HepG2 (cell line): ENCODE measurements at regions not wholly inside any gene's neighbourhood (a gene's known extent, or its start where the extent isn't known, plus 50 kb on each side); places are given as distances from the start of the nearest gene placed in this dataset.

Experiments
- ATAC-seq: fragments of 200-7000 bp; cut with Tn5 transposase; 3 replicates; pipeline ENCODE4 v1.9.1; 2020; ENCODE audit warnings: mild to moderate bottlenecking, moderate library complexity
- BruUV-seq: library from RNA; stranded (reverse); fragments of 400-500 nt; replicated peaks from 2 replicates; lab custom pipeline; 2021; lab: Mats Ljungman, UMichigan
- CTCF ChIA-PET: fragments of 300-600 bp; formaldehyde crosslinking; extraction: SDS; loops from one replicate; lab custom pipeline; 2021; ENCODE audit warnings: low total read pairs, inconsistent platforms, low intra/inter-chr PET ratio; lab: Yijun Ruan, JAX
- POLR2A ChIA-PET: fragments of 350-600 bp; sonication (Branson Sonifier 250); formaldehyde crosslinking; loops from one replicate; lab custom pipeline; 2020; ENCODE audit warnings: antibody characterized with exemption, inconsistent platforms; lab: Yijun Ruan, JAX
- DNase-seq: peaks from one replicate; pipeline ENCODE4 v3.0.0-alpha.2; 2015; ENCODE audit warnings: low spot score
- FAIRE-seq: peaks from 3 replicates; lab custom pipeline; 2011; peaks lifted over from hg19 to GRCh38; lab: Jason Lieb, UNC
- H2AFZ ChIP-seq: one replicate; pipeline ENCODE4 v1.6.1; 2011; ENCODE audit warnings: low read length, inconsistent platforms
- H3K27ac ChIP-seq: fragments of 300-600 bp; 3 replicates; pipeline ENCODE4 v1.8.0; 2011; ENCODE audit warnings: mixed run types, mild to moderate bottlenecking, mixed read lengths, low read length, inconsistent platforms; ENCODE audit not compliant: insufficient read depth; ENCODE audit errors: extremely low read length
- H3K27me3 ChIP-seq, 2 experiments: fragments of 200-600 bp in 1 of 2; 2 replicates in 1 of 2; 3 replicates in 1 of 2; pipeline versions ENCODE4 v1.6.0 to v1.8.0; 2011; ENCODE audit warnings: low read length in 2 of 2, mild to moderate bottlenecking in 2 of 2, moderate library complexity in 2 of 2, inconsistent platforms in 1 of 2; ENCODE audit not compliant: insufficient read depth in 2 of 2, control insufficient read depth in 1 of 2
- H3K36me3 ChIP-seq, 2 experiments: fragments of 200-600 bp in 1 of 2; replicated peaks in 1 of 2; 2 replicates in 1 of 2; 3 replicates in 1 of 2; pipeline versions ENCODE4 v1.5.1 to v1.8.0; 2011; ENCODE audit warnings: low read length in 2 of 2, inconsistent platforms in 1 of 2; ENCODE audit not compliant: insufficient read depth in 2 of 2, control insufficient read depth in 1 of 2
- H3K4me1 ChIP-seq: 2 replicates; pipeline ENCODE4 v1.5.1; 2012; ENCODE audit warnings: low read length, inconsistent platforms; ENCODE audit not compliant: insufficient read depth
- H3K4me2 ChIP-seq: 2 replicates; pipeline ENCODE4 v1.6.0; 2011; ENCODE audit warnings: low read depth, low read length, inconsistent platforms
- H3K4me3 ChIP-seq, 3 experiments: fragments of 200-600 bp in 1 of 3; sonication (generic), shearing (Covaris generic) in 1 of 3; replicated peaks in 1 of 3; 2 replicates each; pipeline ENCODE4 v1.5.1; 2011 to 2016; ENCODE audit warnings: low read length in 3 of 3, inconsistent platforms in 2 of 3, low read depth in 2 of 3, mild to moderate bottlenecking in 2 of 3, control low read depth in 1 of 3, mixed read lengths in 1 of 3; ENCODE audit not compliant: insufficient read depth in 1 of 3
- H3K79me2 ChIP-seq: one replicate; pipeline ENCODE4 v1.6.1; 2011; ENCODE audit warnings: low read length, inconsistent platforms; ENCODE audit not compliant: insufficient read depth
- H3K9ac ChIP-seq: 2 replicates; pipeline ENCODE4 v1.6.0; 2011; ENCODE audit warnings: mild to moderate bottlenecking, low read depth, low read length, inconsistent platforms; ENCODE audit not compliant: insufficient read depth
- H3K9me3 ChIP-seq: 2 replicates; pipeline ENCODE4 v1.5.1; 2012; ENCODE audit warnings: mild to moderate bottlenecking, low read length
- H4K20me1 ChIP-seq: 2 replicates; pipeline ENCODE4 v1.6.0; 2011; ENCODE audit warnings: inconsistent platforms, mild to moderate bottlenecking, low read length, moderate library complexity; ENCODE audit not compliant: insufficient read depth
- HMG20B ChIP-seq: conservative IDR thresholded peaks from 2 replicates; pipeline ENCODE4 v1.6.1; 2016; ENCODE audit warnings: missing genetic modification reagents, missing compliant biosample characterization
- MEIS2 ChIP-seq: sonication (generic); formaldehyde crosslinking; IDR thresholded peaks from 2 replicates; pipeline ENCODE4 v1.9.0; 2021; ENCODE audit warnings: mild to moderate bottlenecking, missing genetic modification reagents
- TCF7 ChIP-seq: sonication (generic); IDR thresholded peaks from 2 replicates; pipeline ENCODE4 v1.6.1; 2016; ENCODE audit warnings: antibody characterized with exemption, low read depth
- ZMYM4 ChIP-seq: sonication (generic); formaldehyde crosslinking; IDR thresholded peaks from 2 replicates; pipeline ENCODE4 v1.8.1; 2023; ENCODE audit warnings: mild to moderate bottlenecking, missing genetic modification reagents
- WGBS: methylation state at CpG from one replicate; pipeline ENCODE4 v1.1.6; 2017; ENCODE audit warnings: low lambda C conversion rate; 5-methylcytosine and 5-hydroxymethylcytosine counted together
- in situ Hi-C: cut with HindIII; loops from 2 replicates; pipeline ENCODE4 v1.10.0; 2017; ENCODE audit warnings: low pct_unique_long_range_greater_than_20kb; ENCODE audit not compliant: extremely low pct_ligation_motif_present
- intact Hi-C: fragments of 100-400 bp; cut with micrococcal nuclease; formaldehyde crosslinking; loops from one replicate; pipeline ENCODE4 v1.10.0; 2022; ENCODE audit not compliant: unreplicated experiment
- TF ChIP-seq, protein P1 (sequence below): sonication (generic); formaldehyde crosslinking; conservative IDR thresholded peaks from 2 replicates; pipeline ENCODE4 v1.4.0; 2020; ENCODE audit warnings: mild to moderate bottlenecking, missing genetic modification reagents, moderate library complexity
- TF ChIP-seq, protein P2 (sequence below): sonication (generic); formaldehyde crosslinking; IDR thresholded peaks from 2 replicates; pipeline ENCODE4 v1.5.0; 2020; ENCODE audit warnings: mild to moderate bottlenecking, missing genetic modification reagents
- TF ChIP-seq, protein P3 (sequence below), 2 experiments: fragments of 450-650 bp in 1 of 2; sonication (generic) in 1 of 2; formaldehyde crosslinking in 1 of 2; IDR thresholded peaks; 2 replicates each; pipeline versions ENCODE4 v1.6.1 to v1.8.0; 2016 to 2022; ENCODE audit warnings: antibody characterized with exemption in 1 of 2, mild to moderate bottlenecking in 1 of 2, missing genetic modification reagents in 1 of 2

DNA sequence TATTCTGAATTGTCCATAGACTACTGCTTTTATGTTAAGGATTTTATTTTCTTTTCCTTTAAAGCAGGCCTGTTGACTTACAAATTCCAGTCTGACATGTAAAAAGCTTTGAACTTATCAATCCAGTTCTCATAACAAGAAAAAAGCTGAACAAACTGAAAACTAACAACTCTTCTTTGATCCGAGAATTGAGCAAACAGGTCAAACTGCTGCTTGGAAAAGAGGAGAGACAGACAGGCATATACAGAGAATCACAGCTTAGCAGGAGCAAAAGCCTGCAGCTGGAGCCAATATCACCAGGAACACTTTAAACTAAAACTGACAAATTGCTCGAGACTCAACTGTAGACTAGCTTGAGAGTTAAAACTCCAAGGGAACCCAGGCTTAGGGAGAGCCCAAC is 85.8 kb downstream of the HINT1 start:
- ChIA-PET POLR2A (no interaction called here), CTCF (no interaction called here)
- 0% methylated on average over 2 of the region's 2 CpGs for WGBS
- TF ChIP-seq, protein P1, sequence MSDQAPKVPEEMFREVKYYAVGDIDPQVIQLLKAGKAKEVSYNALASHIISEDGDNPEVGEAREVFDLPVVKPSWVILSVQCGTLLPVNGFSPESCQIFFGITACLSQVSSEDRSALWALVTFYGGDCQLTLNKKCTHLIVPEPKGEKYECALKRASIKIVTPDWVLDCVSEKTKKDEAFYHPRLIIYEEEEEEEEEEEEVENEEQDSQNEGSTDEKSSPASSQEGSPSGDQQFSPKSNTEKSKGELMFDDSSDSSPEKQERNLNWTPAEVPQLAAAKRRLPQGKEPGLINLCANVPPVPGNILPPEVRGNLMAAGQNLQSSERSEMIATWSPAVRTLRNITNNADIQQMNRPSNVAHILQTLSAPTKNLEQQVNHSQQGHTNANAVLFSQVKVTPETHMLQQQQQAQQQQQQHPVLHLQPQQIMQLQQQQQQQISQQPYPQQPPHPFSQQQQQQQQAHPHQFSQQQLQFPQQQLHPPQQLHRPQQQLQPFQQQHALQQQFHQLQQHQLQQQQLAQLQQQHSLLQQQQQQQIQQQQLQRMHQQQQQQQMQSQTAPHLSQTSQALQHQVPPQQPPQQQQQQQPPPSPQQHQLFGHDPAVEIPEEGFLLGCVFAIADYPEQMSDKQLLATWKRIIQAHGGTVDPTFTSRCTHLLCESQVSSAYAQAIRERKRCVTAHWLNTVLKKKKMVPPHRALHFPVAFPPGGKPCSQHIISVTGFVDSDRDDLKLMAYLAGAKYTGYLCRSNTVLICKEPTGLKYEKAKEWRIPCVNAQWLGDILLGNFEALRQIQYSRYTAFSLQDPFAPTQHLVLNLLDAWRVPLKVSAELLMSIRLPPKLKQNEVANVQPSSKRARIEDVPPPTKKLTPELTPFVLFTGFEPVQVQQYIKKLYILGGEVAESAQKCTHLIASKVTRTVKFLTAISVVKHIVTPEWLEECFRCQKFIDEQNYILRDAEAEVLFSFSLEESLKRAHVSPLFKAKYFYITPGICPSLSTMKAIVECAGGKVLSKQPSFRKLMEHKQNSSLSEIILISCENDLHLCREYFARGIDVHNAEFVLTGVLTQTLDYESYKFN (CRISPR knock-in tag): peak; percentile 32; the same call in 1 of the 2 replicates
- TF ChIP-seq, protein P2, sequence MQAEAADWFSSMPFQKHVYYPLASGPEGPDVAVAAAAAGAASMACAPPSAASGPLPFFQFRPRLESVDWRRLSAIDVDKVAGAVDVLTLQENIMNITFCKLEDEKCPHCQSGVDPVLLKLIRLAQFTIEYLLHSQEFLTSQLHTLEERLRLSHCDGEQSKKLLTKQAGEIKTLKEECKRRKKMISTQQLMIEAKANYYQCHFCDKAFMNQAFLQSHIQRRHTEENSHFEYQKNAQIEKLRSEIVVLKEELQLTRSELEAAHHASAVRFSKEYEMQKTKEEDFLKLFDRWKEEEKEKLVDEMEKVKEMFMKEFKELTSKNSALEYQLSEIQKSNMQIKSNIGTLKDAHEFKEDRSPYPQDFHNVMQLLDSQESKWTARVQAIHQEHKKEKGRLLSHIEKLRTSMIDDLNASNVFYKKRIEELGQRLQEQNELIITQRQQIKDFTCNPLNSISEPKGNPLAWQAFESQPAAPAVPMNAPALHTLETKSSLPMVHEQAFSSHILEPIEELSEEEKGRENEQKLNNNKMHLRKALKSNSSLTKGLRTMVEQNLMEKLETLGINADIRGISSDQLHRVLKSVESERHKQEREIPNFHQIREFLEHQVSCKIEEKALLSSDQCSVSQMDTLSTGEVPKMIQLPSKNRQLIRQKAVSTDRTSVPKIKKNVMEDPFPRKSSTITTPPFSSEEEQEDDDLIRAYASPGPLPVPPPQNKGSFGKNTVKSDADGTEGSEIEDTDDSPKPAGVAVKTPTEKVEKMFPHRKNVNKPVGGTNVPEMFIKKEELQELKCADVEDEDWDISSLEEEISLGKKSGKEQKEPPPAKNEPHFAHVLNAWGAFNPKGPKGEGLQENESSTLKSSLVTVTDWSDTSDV: no peak
- no peak for TF ChIP-seq MEIS2 (CRISPR knock-in tag)
- TF ChIP-seq TCF7: peak; percentile 63
- TF ChIP-seq, protein P3, sequence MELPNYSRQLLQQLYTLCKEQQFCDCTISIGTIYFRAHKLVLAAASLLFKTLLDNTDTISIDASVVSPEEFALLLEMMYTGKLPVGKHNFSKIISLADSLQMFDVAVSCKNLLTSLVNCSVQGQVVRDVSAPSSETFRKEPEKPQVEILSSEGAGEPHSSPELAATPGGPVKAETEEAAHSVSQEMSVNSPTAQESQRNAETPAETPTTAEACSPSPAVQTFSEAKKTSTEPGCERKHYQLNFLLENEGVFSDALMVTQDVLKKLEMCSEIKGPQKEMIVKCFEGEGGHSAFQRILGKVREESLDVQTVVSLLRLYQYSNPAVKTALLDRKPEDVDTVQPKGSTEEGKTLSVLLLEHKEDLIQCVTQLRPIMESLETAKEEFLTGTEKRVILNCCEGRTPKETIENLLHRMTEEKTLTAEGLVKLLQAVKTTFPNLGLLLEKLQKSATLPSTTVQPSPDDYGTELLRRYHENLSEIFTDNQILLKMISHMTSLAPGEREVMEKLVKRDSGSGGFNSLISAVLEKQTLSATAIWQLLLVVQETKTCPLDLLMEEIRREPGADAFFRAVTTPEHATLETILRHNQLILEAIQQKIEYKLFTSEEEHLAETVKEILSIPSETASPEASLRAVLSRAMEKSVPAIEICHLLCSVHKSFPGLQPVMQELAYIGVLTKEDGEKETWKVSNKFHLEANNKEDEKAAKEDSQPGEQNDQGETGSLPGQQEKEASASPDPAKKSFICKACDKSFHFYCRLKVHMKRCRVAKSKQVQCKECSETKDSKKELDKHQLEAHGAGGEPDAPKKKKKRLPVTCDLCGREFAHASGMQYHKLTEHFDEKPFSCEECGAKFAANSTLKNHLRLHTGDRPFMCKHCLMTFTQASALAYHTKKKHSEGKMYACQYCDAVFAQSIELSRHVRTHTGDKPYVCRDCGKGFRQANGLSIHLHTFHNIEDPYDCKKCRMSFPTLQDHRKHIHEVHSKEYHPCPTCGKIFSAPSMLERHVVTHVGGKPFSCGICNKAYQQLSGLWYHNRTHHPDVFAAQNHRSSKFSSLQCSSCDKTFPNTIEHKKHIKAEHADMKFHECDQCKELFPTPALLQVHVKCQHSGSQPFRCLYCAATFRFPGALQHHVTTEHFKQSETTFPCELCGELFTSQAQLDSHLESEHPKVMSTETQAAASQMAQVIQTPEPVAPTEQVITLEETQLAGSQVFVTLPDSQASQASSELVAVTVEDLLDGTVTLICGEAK (IDR thresholded peaks at IDR 0.05): no peak
- TF ChIP-seq, protein P3 (CRISPR knock-in tag; IDR thresholded peaks at IDR 0.05): no peak
- TF ChIP-seq HMG20B (CRISPR knock-in tag): no peak
- TF ChIP-seq ZMYM4 (CRISPR knock-in tag): no peak

More for the DNA sequence above, 85.8 kb downstream of the HINT1 start:
- peak; percentile 60 for FAIRE-seq
- Histone ChIP-seq H3K79me2 (no peaks in the 10 kb centered on the region), H3K27ac (no peak overlapping the region), H3K9ac (no peak overlapping the region), H4K20me1 (no peaks in the 10 kb centered on the region; the same call in 1 of the 2 replicates), H3K4me1 (peaks cover 21% of the 10 kb centered on the region), H3K9me3 (no peaks in the 10 kb centered on the region), H2AFZ (no peak overlapping the region), H3K4me3 (no peak overlapping the region; a peak in 1 of 6 replicates), H3K4me2 (peak overlapping the region; percentile 39), H3K36me3 (no peaks in the 10 kb centered on the region), H3K27me3 (no peaks in the 10 kb centered on the region)
- intact Hi-C loops (no loop called here), in situ Hi-C loops (no loop called here)
- DNase-seq: peak; percentile 55
- ATAC-seq: peak; percentile 65
- BruUV-seq: no TSS peak
